ENCODE measurements at regions not wholly inside any gene's neighbourhood (a gene's known extent, or its start where the extent isn't known, plus 50 kb on each side); places are given as distances from the start of the nearest gene placed in this dataset.

- Histone ChIP-seq H3K36me3 (replicated peaks in 1 of 2; ENCODE audit: control insufficient read depth in 1 of 2, insufficient read depth in 2 of 2, low read length in 2 of 2) (no peaks in the 10 kb centered on the region), H2AFZ (ENCODE audit: insufficient read depth, low read depth, low read length, poor library complexity, severe bottlenecking) (no peak overlapping the region), H3K79me2 (ENCODE audit: insufficient read depth, low read length) (no peaks in the 10 kb centered on the region), H3K27ac (ENCODE audit: low read depth in 1 of 2, low read length in 2 of 2) (no peak overlapping the region), H3K27me3 (ENCODE audit: control insufficient read depth in 2 of 2, insufficient read depth in 2 of 2, low read length in 2 of 2) (no peaks in the 10 kb centered on the region), H3K4me3 (replicated peaks in 1 of 3; ENCODE audit: low read depth in 2 of 3, low read length in 3 of 3) (no peak overlapping the region), H3K9ac (ENCODE audit: insufficient read depth, low read length, poor library complexity, severe bottlenecking) (no peak overlapping the region), H3K4me1 (ENCODE audit: control insufficient read depth in 1 of 2, insufficient read depth in 2 of 2, low read length in 2 of 2) (no peaks in the 10 kb centered on the region), H4K20me1 (ENCODE audit: insufficient read depth, low read length) (no peaks in the 10 kb centered on the region), H3K4me2 (replicated peaks; ENCODE audit: extremely low read depth, low read length, poor library complexity, severe bottlenecking) (no peak overlapping the region), H3K9me3 (replicated peaks in 1 of 2; ENCODE audit: control insufficient read depth in 1 of 2, insufficient read depth in 1 of 2, low read length in 2 of 2) (no peaks in the 10 kb centered on the region)
- intact Hi-C loops (cut with micrococcal nuclease): no loop called here
- Mint-ChIP-seq H3K9me3 (no peaks in the 10 kb centered on the region), H3K4me1 (peaks cover 4% of the 10 kb centered on the region), H3K27ac (no peak overlapping the region), H3K36me3 (no peaks in the 10 kb centered on the region), H3K4me3 (no peak overlapping the region), H3K27me3 (ENCODE audit: low read depth in 3 of 3) (peaks cover 0 to 2% (median 0%) of the 10 kb centered on the region in 3 donors)
- WGBS (ENCODE audit: insufficient coverage): no CpG with 5 or more reads among the region's 3 CpGs
- no peak for TF ChIP-seq CTCF (IDR thresholded peaks at IDR 0.05)
- DNase-seq: no peak
Measured at GRCh38 chr1:168401341-168401740, 120.7 kb downstream of the TBX19 start.

GRCh38 chr1:168400139-168400538 lies 119.5 kb downstream of the TBX19 start:
- Histone ChIP-seq H3K4me1 (ENCODE audit: control insufficient read depth in 1 of 2, insufficient read depth in 2 of 2, low read length in 2 of 2) (no peaks in the 10 kb centered on the region), H3K4me2 (replicated peaks; ENCODE audit: extremely low read depth, low read length, poor library complexity, severe bottlenecking) (no peak overlapping the region), H3K9me3 (replicated peaks in 1 of 2; ENCODE audit: control insufficient read depth in 1 of 2, insufficient read depth in 1 of 2, low read length in 2 of 2) (no peaks in the 10 kb centered on the region), H3K4me3 (replicated peaks in 1 of 3; ENCODE audit: low read depth in 2 of 3, low read length in 3 of 3) (no peak overlapping the region), H3K9ac (ENCODE audit: insufficient read depth, low read length, poor library complexity, severe bottlenecking) (no peak overlapping the region), H3K27ac (ENCODE audit: low read depth in 1 of 2, low read length in 2 of 2) (no peak overlapping the region), H3K27me3 (ENCODE audit: control insufficient read depth in 2 of 2, insufficient read depth in 2 of 2, low read length in 2 of 2) (no peaks in the 10 kb centered on the region), H2AFZ (ENCODE audit: insufficient read depth, low read depth, low read length, poor library complexity, severe bottlenecking) (no peak overlapping the region), H3K79me2 (ENCODE audit: insufficient read depth, low read length) (no peaks in the 10 kb centered on the region), H3K36me3 (replicated peaks in 1 of 2; ENCODE audit: control insufficient read depth in 1 of 2, insufficient read depth in 2 of 2, low read length in 2 of 2) (no peaks in the 10 kb centered on the region), H4K20me1 (ENCODE audit: insufficient read depth, low read length) (no peaks in the 10 kb centered on the region)
- H3K4me1 Mint-ChIP-seq: peaks cover 4% of the 10 kb centered on the region
- no peaks in the 10 kb centered on the region for H3K9me3 Mint-ChIP-seq
- H3K27ac Mint-ChIP-seq: no peak overlapping the region
- H3K27me3 Mint-ChIP-seq (ENCODE audit: low read depth in 3 of 3): peaks cover 0 to 2% (median 0%) of the 10 kb centered on the region in 3 donors
- DNase-seq: no peak
- H3K4me3 Mint-ChIP-seq: no peak overlapping the region
- no CpG with 5 or more reads among the region's 1 CpG for WGBS (ENCODE audit: insufficient coverage)
- intact Hi-C loops (cut with micrococcal nuclease): no loop called here
- no peak for TF ChIP-seq CTCF (IDR thresholded peaks at IDR 0.05)
- H3K36me3 Mint-ChIP-seq: no peaks in the 10 kb centered on the region

Data from CD14-positive monocyte (primary cell).